DND-41 (cell line): ENCODE measurements at regions not wholly inside any gene's neighbourhood (a gene's known extent, or its start where the extent isn't known, plus 50 kb on each side); places are given as distances from the start of the nearest gene placed in this dataset.

Source experiments
- ATAC-seq: fragments of 200-7000 bp; cut with Tn5 transposase; 3 replicates; pipeline ENCODE4 v1.9.1; 2021; ENCODE audit warnings: low read depth; ENCODE audit not compliant: insufficient read depth
- DNase-seq: peaks from one replicate; pipeline ENCODE4 v3.0.0-alpha.2; 2020
- H2AFZ ChIP-seq: 2 replicates; pipeline ENCODE4 v1.6.0; 2012; ENCODE audit warnings: low read depth, low read length
- H3K27ac ChIP-seq: 2 replicates; pipeline ENCODE4 v1.5.1; 2012; ENCODE audit warnings: low read length, inconsistent platforms
- H3K27me3 ChIP-seq: fragments of 200-600 bp; sonication (generic); 2 replicates; pipeline ENCODE4 v1.6.0; 2012; ENCODE audit warnings: low read length, mild to moderate bottlenecking, inconsistent platforms; ENCODE audit not compliant: insufficient read depth, poor library complexity
- H3K36me3 ChIP-seq: 2 replicates; pipeline ENCODE4 v1.5.1; 2012; ENCODE audit warnings: low read length, inconsistent platforms; ENCODE audit not compliant: insufficient read depth
- H3K4me1 ChIP-seq: 2 replicates; pipeline ENCODE4 v1.5.1; 2012; ENCODE audit warnings: mild to moderate bottlenecking, low read length; ENCODE audit not compliant: insufficient read depth
- H3K4me2 ChIP-seq: 2 replicates; pipeline ENCODE4 v1.6.0; 2012; ENCODE audit warnings: mild to moderate bottlenecking, moderate library complexity, low read length, inconsistent platforms; ENCODE audit not compliant: insufficient read depth
- H3K4me3 ChIP-seq, 2 experiments: fragments of 200-600 bp in 1 of 2; shearing (Covaris generic) in 1 of 2; 2 replicates each; pipeline ENCODE4 v1.5.1; 2012 to 2016; ENCODE audit warnings: inconsistent platforms in 2 of 2, low read length in 2 of 2, mild to moderate bottlenecking in 2 of 2, low read depth in 1 of 2, moderate library complexity in 1 of 2
- H3K79me2 ChIP-seq: 2 replicates; pipeline ENCODE4 v1.6.0; 2012; ENCODE audit warnings: low read length, inconsistent platforms; ENCODE audit not compliant: insufficient read depth
- H3K9ac ChIP-seq: 2 replicates; pipeline ENCODE4 v1.6.0; 2012; ENCODE audit warnings: low read depth, mild to moderate bottlenecking, inconsistent platforms, low read length, moderate library complexity
- H3K9me3 ChIP-seq: 2 replicates; pipeline ENCODE4 v1.5.1; 2012; ENCODE audit warnings: low read length, moderate library complexity, mild to moderate bottlenecking, inconsistent platforms; ENCODE audit not compliant: insufficient read depth, severe bottlenecking
- H4K20me1 ChIP-seq: 2 replicates; pipeline ENCODE4 v1.6.0; 2012; ENCODE audit warnings: low read length; ENCODE audit not compliant: insufficient read depth
- CTCF ChIP-seq: IDR thresholded peaks from 2 replicates; pipeline ENCODE4 v1.5.1; 2012; ENCODE audit warnings: borderline replicate concordance, low read length, moderate library complexity, mild to moderate bottlenecking; ENCODE audit not compliant: poor library complexity, severe bottlenecking; ENCODE audit errors: extremely low read depth
- EZH2 ChIP-seq: IDR thresholded peaks from 3 replicates; pipeline ENCODE4 v1.6.1; 2012; ENCODE audit warnings: borderline replicate concordance, low read depth, mild to moderate bottlenecking, moderate library complexity, low read length, inconsistent platforms; ENCODE audit not compliant: severe bottlenecking

- no peaks in the 10 kb centered on the region for H4K20me1 ChIP-seq
- no peak overlapping the region for H2AFZ ChIP-seq
- TF ChIP-seq CTCF: no peak
- TF ChIP-seq EZH2: no peak
- no peak overlapping the region for H3K4me3 ChIP-seq
- H3K79me2 ChIP-seq: no peaks in the 10 kb centered on the region
- H3K4me2 ChIP-seq: no peak overlapping the region
- ATAC-seq: no peak
- no peaks in the 10 kb centered on the region for H3K9me3 ChIP-seq
- no peak for DNase-seq
- no peaks in the 10 kb centered on the region for H3K36me3 ChIP-seq
- H3K4me1 ChIP-seq: no peaks in the 10 kb centered on the region
- H3K9ac ChIP-seq: no peak overlapping the region
- H3K27me3 ChIP-seq: no peaks in the 10 kb centered on the region
- no peak overlapping the region for H3K27ac ChIP-seq
Observed at GRCh38 chr10:120981601-120982391, 130.6 kb downstream of the WDR11 start.

- H3K4me3 ChIP-seq: no peak overlapping the region
- H3K4me1 ChIP-seq: no peaks in the 10 kb centered on the region
- H4K20me1 ChIP-seq: no peaks in the 10 kb centered on the region
- H3K4me2 ChIP-seq: no peak overlapping the region
- TF ChIP-seq CTCF: no peak
- no peak for TF ChIP-seq EZH2
- no peaks in the 10 kb centered on the region for H3K36me3 ChIP-seq
- ATAC-seq: no peak
- no peak overlapping the region for H3K27ac ChIP-seq
- H3K9me3 ChIP-seq: no peaks in the 10 kb centered on the region
- no peak for DNase-seq
- no peak overlapping the region for H3K9ac ChIP-seq
- H3K27me3 ChIP-seq: no peaks in the 10 kb centered on the region
- no peaks in the 10 kb centered on the region for H3K79me2 ChIP-seq
- no peak overlapping the region for H2AFZ ChIP-seq
Observed at GRCh38 chr10:120982507-120982906, 131.3 kb downstream of the WDR11 start.

GRCh38 chr10:120983721-120984120 is 132.6 kb downstream of the WDR11 start:
- Histone ChIP-seq H3K4me2 (no peak overlapping the region), H3K79me2 (no peaks in the 10 kb centered on the region), H3K27me3 (no peaks in the 10 kb centered on the region), H3K4me1 (no peaks in the 10 kb centered on the region), H2AFZ (no peak overlapping the region), H3K9ac (no peak overlapping the region), H3K4me3 (no peak overlapping the region), H4K20me1 (no peaks in the 10 kb centered on the region), H3K27ac (no peak overlapping the region), H3K9me3 (peaks cover 6% of the 10 kb centered on the region), H3K36me3 (no peaks in the 10 kb centered on the region)
- TF ChIP-seq EZH2 (no peak), CTCF (no peak)
- ATAC-seq (no peak), DNase-seq (no peak)

- H3K9ac ChIP-seq: no peak overlapping the region
- no peak overlapping the region for H3K4me3 ChIP-seq
- H3K27ac ChIP-seq: no peak overlapping the region
- TF ChIP-seq EZH2 (no peak), CTCF (no peak)
- H3K4me1 ChIP-seq: no peaks in the 10 kb centered on the region
- H3K4me2 ChIP-seq: no peak overlapping the region
- H3K27me3 ChIP-seq: no peaks in the 10 kb centered on the region
- H2AFZ ChIP-seq: no peak overlapping the region
- no peak for ATAC-seq
- no peaks in the 10 kb centered on the region for H3K79me2 ChIP-seq
- no peak for DNase-seq
- no peaks in the 10 kb centered on the region for H4K20me1 ChIP-seq
- peaks cover 11% of the 10 kb centered on the region for H3K9me3 ChIP-seq
- no peaks in the 10 kb centered on the region for H3K36me3 ChIP-seq
Observed at GRCh38 chr10:120984221-120984620, 133.1 kb downstream of the WDR11 start.
